PFSK-1 (cell line): ENCODE measurements at regions not wholly inside any gene's neighbourhood (a gene's known extent, or its start where the extent isn't known, plus 50 kb on each side); places are given as distances from the start of the nearest gene placed in this dataset.

ENCODE experiments used
- FOXP2 ChIP-seq: optimal IDR thresholded peaks from 2 replicates; pipeline ENCODE3; 2011; ENCODE audit warnings: borderline replicate concordance, control low read depth, inconsistent platforms; ENCODE audit not compliant: insufficient read depth; ENCODE audit errors: extremely low read length, extremely low read depth
- POLR2AphosphoS5 ChIP-seq: IDR thresholded peaks from 2 replicates; pipeline ENCODE4 v1.6.1; 2012; ENCODE audit warnings: low read depth, mild to moderate bottlenecking, control low read depth, low read length, moderate library complexity
- SIN3A ChIP-seq: IDR thresholded peaks from 2 replicates; pipeline ENCODE4 v1.6.1; 2012; ENCODE audit warnings: mild to moderate bottlenecking, low read length, moderate library complexity, borderline replicate concordance; ENCODE audit not compliant: insufficient read depth
- TAF1 ChIP-seq: IDR thresholded peaks from 2 replicates; pipeline ENCODE4 v1.6.1; 2012; ENCODE audit warnings: low read length, control low read depth, borderline replicate concordance; ENCODE audit not compliant: insufficient read depth
- TF ChIP-seq, protein P1 (sequence below), 2 experiments: IDR thresholded peaks; 2 replicates each; pipeline versions ENCODE4 v1.6.1 to v1.8.0; 2011 to 2012; ENCODE audit warnings: low read depth in 2 of 2, low read length in 2 of 2, control low read depth in 1 of 2, inconsistent platforms in 1 of 2, mild to moderate bottlenecking in 1 of 2, moderate library complexity in 1 of 2; ENCODE audit not compliant: insufficient read depth in 1 of 2

GRCh38 chr6:150770637-150771036 is 94.9 kb upstream of the MTHFD1L start:
- TF ChIP-seq POLR2AphosphoS5 = no peak
- no peak for TF ChIP-seq TAF1
- TF ChIP-seq, protein P1, sequence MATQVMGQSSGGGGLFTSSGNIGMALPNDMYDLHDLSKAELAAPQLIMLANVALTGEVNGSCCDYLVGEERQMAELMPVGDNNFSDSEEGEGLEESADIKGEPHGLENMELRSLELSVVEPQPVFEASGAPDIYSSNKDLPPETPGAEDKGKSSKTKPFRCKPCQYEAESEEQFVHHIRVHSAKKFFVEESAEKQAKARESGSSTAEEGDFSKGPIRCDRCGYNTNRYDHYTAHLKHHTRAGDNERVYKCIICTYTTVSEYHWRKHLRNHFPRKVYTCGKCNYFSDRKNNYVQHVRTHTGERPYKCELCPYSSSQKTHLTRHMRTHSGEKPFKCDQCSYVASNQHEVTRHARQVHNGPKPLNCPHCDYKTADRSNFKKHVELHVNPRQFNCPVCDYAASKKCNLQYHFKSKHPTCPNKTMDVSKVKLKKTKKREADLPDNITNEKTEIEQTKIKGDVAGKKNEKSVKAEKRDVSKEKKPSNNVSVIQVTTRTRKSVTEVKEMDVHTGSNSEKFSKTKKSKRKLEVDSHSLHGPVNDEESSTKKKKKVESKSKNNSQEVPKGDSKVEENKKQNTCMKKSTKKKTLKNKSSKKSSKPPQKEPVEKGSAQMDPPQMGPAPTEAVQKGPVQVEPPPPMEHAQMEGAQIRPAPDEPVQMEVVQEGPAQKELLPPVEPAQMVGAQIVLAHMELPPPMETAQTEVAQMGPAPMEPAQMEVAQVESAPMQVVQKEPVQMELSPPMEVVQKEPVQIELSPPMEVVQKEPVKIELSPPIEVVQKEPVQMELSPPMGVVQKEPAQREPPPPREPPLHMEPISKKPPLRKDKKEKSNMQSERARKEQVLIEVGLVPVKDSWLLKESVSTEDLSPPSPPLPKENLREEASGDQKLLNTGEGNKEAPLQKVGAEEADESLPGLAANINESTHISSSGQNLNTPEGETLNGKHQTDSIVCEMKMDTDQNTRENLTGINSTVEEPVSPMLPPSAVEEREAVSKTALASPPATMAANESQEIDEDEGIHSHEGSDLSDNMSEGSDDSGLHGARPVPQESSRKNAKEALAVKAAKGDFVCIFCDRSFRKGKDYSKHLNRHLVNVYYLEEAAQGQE (IDR thresholded peaks at IDR 0.05; ENCODE audit: insufficient read depth in 1 of 2, low read depth in 2 of 2, low read length in 2 of 2) = no peak
- no peak for TF ChIP-seq SIN3A
- no peak for TF ChIP-seq FOXP2

DNA sequence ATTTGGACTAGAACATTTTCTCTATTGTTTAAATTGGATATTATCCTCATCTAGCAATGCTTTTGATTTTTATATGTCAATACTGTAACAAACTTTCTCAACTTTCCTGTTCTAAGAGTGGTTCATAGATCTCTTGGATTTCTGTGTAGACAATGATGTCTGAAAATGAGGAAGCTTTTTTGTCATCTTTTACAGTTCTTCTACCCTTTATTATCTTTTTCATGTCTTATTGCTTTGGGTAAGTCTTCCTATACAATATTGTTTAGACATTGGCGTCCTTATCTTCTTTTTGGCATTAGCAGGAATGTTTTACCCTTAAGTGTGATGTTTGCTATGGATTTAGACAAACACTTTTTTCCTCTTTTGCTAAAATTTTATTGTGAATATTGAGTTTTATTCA is 91.5 kb upstream of the MTHFD1L start:
- TF ChIP-seq SIN3A (no peak), POLR2AphosphoS5 (no peak)
- TF ChIP-seq, protein P1 (IDR thresholded peaks at IDR 0.05; ENCODE audit: insufficient read depth in 1 of 2, low read depth in 2 of 2, low read length in 2 of 2) = no peak

- no peak for TF ChIP-seq TAF1
- TF ChIP-seq, protein P1 (IDR thresholded peaks at IDR 0.05; ENCODE audit: insufficient read depth in 1 of 2, low read depth in 2 of 2, low read length in 2 of 2) = no peak
- TF ChIP-seq POLR2AphosphoS5 = no peak
- TF ChIP-seq SIN3A = no peak
- TF ChIP-seq FOXP2 = no peak
These were observed 89.9 kb upstream of the MTHFD1L start for GRCh38 chr6:150775415-150776203.

GRCh38 chr6:150777736-150778135 is 87.8 kb upstream of the MTHFD1L start:
- TF ChIP-seq FOXP2 = no peak
- no peak for TF ChIP-seq TAF1
- TF ChIP-seq, protein P1 (IDR thresholded peaks at IDR 0.05; ENCODE audit: insufficient read depth in 1 of 2, low read depth in 2 of 2, low read length in 2 of 2) = no peak
- TF ChIP-seq POLR2AphosphoS5 = no peak
- no peak for TF ChIP-seq SIN3A

DNA sequence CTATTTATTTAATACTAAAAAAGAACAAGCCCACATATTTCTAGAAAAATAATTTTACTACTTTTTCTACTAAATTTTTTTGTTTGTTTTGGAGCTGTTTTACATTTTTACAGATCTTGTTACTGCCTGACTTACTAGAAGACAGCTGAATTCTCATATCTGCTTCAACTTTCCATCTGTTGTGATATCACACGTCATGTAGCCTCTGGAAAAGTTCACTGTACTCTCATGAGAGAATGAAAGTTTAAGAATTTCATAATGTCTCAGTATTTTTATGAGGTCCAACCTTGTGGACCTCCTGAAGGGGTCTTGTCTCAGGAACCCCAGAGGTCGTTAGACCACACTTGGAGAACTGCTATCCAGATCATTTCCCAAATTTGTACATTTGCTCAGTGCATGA is 81.7 kb upstream of the MTHFD1L start:
- no peak for TF ChIP-seq TAF1
- TF ChIP-seq FOXP2 = no peak
